ENCODE measurements at regions not wholly inside any gene's neighbourhood (a gene's known extent, or its start where the extent isn't known, plus 50 kb on each side); places are given as distances from the start of the nearest gene placed in this dataset.

GRCh38 chr3:72590732-72591221 is 257.5 kb downstream of the SHQ1 start:
- no peak for DNase-seq

GRCh38 chr3:72587282-72587681 is 261.0 kb downstream of the SHQ1 start:
- no peak for DNase-seq

- DNase-seq, result no peak
These were observed 261.6 kb downstream of the SHQ1 start for GRCh38 chr3:72586694-72587093.

- no peak for DNase-seq
These were observed 262.3 kb downstream of the SHQ1 start for GRCh38 chr3:72585966-72586365.

GRCh38 chr3:72584262-72584661 is 264.0 kb downstream of the SHQ1 start:
- no peak for DNase-seq

GRCh38 chr3:72582963-72583362 is 265.3 kb downstream of the SHQ1 start:
- DNase-seq, result no peak

- no peak for DNase-seq
These were observed 265.9 kb downstream of the SHQ1 start for GRCh38 chr3:72582211-72582878.

GRCh38 chr3:72580900-72581299 is 267.3 kb downstream of the SHQ1 start:
- no peak for DNase-seq

- no peak for DNase-seq
These were observed 267.9 kb downstream of the SHQ1 start for GRCh38 chr3:72580246-72580756.

- DNase-seq, result no peak
These were observed 268.5 kb downstream of the SHQ1 start for GRCh38 chr3:72579581-72580245.

GRCh38 chr3:72579191-72579580 is 269.1 kb downstream of the SHQ1 start:
- no peak for DNase-seq

- peak in 1 of 2 donors; percentile 19 for DNase-seq
These were observed 271.1 kb downstream of the SHQ1 start for GRCh38 chr3:72577190-72577589.

- DNase-seq, result no peak
These were observed 271.7 kb downstream of the SHQ1 start for GRCh38 chr3:72576563-72576962.

- no peak for DNase-seq
These were observed 274.1 kb downstream of the SHQ1 start for GRCh38 chr3:72574144-72574543.

GRCh38 chr3:72573051-72573450 is 275.2 kb downstream of the SHQ1 start:
- DNase-seq, result no peak

- DNase-seq, result no peak
These were observed 275.7 kb downstream of the SHQ1 start for GRCh38 chr3:72572489-72573007.

- no peak for DNase-seq
These were observed 276.6 kb downstream of the SHQ1 start for GRCh38 chr3:72571638-72572114.

- DNase-seq, result no peak
These were observed 277.2 kb downstream of the SHQ1 start for GRCh38 chr3:72571052-72571451.

GRCh38 chr3:72569754-72570440 is 278.3 kb downstream of the SHQ1 start:
- no peak for DNase-seq

- DNase-seq, result no peak
These were observed 280.2 kb downstream of the SHQ1 start for GRCh38 chr3:72568083-72568482.

- peak; percentile 36 to 86 for DNase-seq
These were observed 280.8 kb downstream of the SHQ1 start for GRCh38 chr3:72567474-72567873.

GRCh38 chr3:72565593-72565992 is 282.7 kb downstream of the SHQ1 start:
- no peak for DNase-seq

- DNase-seq, result no peak
These were observed 284.4 kb downstream of the SHQ1 start for GRCh38 chr3:72563690-72564370.
